Stimulated activated CD8-positive, alpha-beta memory T cell treated with anti-CD3 and anti-CD28 coated beads, Interleukin-7, amount 100 ng/mL, for 24 hours (primary cell): ENCODE measurements at regions not wholly inside any gene's neighbourhood (a gene's known extent, or its start where the extent isn't known, plus 50 kb on each side); places are given as distances from the start of the nearest gene placed in this dataset.
"Not testable (repeated sequence)": the region's sequence is repeated elsewhere in the genome, so short reads cannot be mapped to it uniquely, and the experiment has no call there.

Source experiments
- DNase-seq: peaks from one replicate; pipeline ENCODE4 v3.0.0-alpha.2; 2020; ENCODE audit warnings: low read depth

DNA sequence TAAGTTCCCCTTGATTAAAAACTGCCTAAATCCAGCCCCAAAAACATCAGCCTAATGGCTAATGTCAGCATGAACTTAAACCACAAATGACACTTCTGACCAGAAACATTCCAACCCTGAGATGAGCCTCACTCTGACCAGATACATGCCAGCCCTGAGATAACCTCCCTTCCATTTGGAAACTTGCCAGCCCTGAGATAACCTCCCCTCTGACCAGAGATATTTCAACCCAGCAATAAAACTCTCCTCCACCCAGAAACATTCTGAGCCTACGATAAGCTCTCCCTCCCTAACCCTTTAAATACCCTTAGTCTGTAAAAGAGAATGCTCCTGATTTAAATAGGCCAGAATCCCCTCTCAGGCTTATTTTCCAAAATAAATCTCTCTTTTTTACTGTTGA lies 1035.7 kb upstream of the NUDT12 start:
- no peak for DNase-seq

DNA sequence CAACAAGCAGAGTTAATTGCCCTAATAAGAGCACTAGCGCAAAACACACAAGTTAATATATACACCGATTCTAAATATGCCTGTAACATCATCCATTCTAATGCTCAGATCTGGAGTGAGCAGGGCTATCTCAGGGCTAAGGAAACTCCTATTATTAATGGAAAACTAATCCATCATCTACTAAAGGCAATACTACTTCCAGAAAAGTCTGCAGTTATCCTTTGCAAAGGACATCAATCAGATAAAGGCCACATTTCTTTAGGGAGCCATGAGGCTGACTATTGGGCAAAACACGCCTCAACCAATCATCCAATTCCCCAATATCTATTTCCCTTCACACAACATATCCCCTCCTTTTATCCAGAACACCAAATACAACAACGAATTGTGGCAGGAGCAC lies 1032.3 kb upstream of the NUDT12 start:
- DNase-seq: no peak

- no peak for DNase-seq
These were observed 1014.1 kb upstream of the NUDT12 start for GRCh38 chr5:104576677-104577076.

DNA sequence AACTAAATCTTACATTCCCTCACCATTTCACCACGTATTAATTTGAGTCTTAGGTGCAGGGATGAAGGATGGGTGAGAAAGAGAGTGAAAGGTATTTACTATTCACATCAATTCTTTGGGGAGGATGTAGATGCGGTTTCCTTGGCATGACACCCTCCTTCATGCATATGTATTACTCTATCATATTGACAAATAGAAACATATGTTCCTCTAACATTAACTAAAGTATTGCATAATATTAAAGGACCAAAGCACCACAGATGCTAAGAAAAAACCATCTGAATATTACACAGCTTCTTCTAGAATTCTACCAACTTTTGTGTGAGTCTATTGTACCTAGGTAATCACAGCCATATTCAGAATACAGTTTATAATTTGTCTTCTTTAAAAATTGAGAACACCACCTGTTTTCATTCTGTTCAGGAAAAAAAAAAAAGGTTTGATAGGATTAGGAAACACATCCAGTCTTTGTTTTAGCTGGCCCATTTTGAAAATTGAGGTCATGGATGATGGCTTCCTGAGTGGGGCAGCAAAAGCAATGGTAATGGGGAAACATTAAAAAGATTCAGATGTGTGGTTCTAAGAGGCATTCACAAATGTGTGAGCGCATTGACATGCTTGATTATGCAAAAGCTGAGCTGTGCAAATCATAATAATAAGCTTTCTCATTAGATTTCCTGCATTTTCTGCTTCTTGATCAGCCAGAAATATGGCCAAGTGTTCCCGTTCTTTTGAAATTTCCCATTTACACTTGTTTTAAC lies 1011.5 kb upstream of the NUDT12 start:
- DNase-seq: no peak

DNA sequence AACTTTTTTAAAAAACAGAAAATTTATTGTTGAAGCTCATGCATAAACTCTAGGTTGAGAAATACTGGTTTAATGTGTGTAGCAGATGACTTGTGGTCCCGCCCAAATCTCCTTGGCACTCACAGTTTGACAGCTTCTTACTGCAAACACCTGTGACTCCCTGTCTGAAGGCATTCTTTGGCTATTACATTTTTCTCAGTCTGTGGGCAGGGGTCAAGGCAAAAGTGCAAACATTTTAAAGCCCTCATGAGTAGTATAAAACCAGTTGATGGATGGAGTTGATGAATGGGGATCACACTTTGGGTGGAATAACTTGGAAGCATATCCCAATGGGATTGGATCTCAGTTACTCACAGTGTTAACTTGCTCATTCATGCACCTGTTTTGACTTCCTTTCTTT lies 1007.0 kb upstream of the NUDT12 start:
- DNase-seq: no peak

DNA sequence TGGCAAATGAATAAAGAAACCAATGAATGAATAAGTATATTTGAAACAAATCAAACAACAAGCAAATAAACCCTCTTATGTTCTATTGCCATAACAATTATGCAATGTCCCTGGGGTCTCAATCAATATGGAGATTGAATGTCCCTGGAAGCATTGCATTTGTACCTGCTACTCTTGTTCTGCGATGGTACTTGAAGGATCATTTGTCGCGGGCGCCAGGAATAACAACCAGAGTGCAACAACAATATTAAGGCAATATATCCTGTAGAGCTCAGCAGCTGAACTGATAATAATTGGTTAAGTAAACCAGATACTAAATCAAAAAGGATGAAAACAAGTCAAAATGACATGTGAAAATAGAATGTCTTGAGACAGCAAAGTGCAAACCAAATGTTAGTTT lies 1001.9 kb upstream of the NUDT12 start:
- no peak for DNase-seq

DNA sequence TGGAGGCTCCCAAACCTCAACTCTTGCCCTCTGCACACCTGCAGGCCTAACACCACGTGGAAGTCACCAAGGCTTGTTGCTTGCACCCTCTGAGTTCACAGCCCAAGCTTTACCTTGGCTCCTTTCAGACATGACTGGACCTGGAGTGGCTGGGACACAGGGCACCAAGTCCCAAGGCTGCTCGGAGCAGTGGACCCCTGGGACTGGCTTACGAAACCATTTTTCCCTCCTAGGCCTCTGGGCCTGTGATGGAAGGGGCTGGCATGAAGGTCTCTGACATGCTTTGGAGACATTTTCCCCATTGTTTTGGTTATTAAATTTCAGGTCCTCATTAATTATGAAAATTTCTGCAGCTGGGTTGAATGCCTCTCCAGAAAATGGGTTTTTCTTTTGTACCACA lies 994.4 kb upstream of the NUDT12 start:
- no peak for DNase-seq

DNA sequence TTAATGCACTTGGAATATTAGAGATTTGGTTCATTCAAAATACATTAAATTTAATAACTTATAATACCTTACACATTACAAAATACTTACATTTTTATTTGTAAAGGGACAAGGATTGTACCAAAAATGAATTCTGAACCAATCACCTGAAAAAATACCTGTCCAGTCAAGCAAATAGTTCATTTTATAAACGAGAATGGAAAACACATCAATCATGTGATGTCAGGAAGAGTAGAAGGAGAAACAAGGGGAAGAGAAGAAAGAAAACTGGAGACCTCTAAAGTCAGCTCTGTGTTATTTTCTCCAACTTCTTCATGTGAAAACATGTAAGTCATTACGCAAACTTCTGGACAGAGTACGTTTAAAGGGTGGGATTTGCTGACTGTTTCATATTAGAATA lies 989.0 kb upstream of the NUDT12 start:
- DNase-seq: no peak

DNA sequence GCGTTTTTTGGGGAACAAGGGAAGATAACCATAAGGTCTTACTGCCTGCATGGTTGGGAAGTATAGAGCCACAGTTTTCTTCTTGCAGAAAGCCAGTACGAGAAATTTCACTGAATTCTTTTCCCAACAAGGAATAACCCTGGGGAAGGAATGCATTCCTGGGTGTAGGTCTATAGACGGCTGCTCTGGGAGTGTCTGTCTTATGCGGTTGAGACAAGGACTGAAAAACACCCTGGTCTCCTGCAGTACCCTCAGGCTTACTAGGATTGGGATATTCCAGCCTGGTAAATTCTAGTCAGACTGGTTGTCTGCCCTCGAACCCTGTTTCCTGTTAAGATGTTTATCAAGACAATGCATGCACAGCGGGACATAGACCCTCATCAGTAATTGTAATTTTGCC lies 984.3 kb upstream of the NUDT12 start:
- not testable (repeated sequence) for DNase-seq

DNA sequence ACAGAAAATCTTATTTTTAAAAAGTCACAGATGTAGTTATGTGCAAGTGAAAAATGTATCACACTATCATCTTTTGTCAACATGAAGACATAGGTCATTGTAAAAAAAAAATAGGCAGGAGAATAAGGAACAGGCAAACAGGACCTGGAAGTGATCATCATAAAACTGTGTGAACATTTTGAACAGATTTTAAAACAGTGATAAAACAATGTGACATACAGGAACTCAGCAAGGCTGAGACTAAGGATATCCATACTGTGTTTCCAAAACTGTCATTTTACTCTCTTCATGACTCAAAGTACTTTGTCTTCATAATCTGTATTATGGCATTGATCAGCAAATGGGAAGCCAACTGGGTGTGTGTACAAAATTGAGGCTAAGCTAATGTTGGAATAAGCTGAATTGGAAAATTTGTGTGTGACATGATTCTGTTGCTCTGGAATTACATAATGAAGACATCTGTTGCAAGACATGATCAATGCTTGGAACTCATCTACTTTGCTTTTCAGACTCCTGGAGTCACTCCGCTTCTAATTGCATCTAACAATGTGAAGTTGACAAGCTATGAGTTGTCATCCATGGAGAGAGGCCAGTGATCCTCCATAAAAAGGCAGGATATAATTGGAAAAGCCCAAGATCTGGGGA lies 978.7 kb upstream of the NUDT12 start:
- DNase-seq: no peak

DNA sequence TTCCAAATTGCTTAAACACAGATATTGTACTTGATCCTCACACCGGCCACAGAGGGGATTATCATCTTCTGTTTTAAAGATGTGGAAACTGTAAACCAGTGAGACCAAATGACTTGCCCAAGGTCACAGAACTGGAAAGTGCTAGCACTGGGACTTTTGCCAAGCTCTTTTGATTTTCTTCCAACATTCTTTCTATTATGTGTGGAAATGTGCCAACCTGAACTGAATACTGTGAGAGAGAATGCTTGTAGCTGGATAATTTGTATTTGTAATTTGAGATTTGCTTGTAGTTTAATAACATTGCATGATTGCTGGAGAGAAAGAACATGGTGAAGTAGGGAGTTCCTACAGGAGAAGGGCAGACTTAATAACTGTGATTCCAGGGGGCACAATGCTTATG lies 977.9 kb upstream of the NUDT12 start:
- no peak for DNase-seq

- DNase-seq: no peak
These were observed 977.2 kb upstream of the NUDT12 start for GRCh38 chr5:104539618-104540350.

- no peak for DNase-seq
These were observed 976.1 kb upstream of the NUDT12 start for GRCh38 chr5:104538734-104539133.

GRCh38 chr5:104533498-104533897 lies 970.9 kb upstream of the NUDT12 start:
- no peak for DNase-seq

DNA sequence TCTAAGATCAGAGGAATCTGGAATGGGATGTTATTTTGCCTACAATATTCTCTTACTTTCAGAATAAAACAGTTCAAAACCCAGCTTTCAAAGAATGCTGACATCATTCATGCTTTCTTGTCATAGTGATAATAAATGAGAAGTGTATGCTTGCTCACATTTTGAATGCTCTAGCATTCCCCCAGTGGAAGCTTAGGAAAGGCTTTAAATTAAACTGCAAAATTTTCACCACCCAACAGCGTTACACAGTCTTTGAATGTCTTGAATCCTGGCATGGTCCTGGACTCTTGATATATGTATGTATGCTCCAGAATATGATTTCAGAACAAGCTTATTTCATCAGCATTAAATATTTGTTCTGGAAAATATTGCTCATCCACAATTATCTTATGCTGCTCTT lies 964.3 kb upstream of the NUDT12 start:
- DNase-seq: no peak

DNA sequence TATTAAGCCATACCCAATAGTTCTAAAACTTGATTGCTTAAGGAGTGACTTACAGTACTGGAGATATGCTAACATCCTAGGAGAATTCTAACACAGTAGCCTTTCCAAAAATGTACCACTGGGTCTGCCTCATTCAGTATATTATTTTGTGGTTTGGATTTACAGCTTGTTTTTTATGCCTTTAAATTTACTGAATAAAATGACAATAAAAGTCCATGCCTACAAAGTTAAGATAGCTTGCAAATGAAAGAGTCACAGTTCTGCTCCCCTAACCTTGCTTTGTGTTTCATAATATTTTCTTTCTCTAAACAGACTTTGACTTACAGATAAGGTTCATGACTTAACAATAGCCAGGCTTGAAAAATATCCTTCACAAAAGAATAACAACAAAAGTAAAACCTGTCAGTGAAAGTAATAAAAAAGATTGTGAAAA lies 951.1 kb upstream of the NUDT12 start:
- no peak for DNase-seq

GRCh38 chr5:104513121-104513602 lies 950.6 kb upstream of the NUDT12 start:
- no peak for DNase-seq

DNA sequence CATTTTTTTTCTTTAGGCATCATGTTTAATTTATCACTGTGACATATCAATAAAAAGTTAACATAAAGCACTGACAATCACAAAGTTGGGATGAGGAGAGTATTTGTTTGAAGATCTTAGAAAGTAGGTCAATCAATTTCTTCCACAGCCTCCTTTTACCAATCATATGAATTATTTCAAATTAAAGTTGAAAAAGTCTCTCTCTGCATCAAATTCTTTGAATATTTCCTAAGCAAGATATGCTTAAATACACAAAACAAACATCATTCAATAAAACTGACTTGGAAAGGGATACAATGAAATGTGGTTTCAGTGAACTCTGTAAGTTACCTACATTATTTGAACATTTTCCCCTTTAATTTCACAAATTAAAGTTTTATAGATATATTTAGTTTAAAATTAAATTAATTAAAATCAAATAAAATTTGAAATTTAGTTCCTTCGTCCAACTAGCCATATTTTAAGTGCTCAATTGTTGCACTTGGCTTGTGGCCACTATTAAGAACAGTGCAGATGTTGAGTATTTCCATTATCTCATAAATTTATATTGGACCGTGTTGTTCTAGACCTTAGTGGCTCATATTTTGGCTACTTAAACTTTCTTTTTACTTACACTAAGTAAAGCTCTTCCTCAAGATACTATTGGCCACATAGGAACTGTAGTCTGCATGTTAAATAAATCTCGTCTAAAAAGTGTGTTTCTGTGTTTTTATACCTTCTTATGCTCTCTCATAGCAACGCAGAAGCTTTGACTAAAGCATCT lies 949.7 kb upstream of the NUDT12 start:
- no peak for DNase-seq

GRCh38 chr5:104498281-104498680 lies 935.7 kb upstream of the NUDT12 start:
- DNase-seq: no peak

GRCh38 chr5:104494083-104494482 lies 931.5 kb upstream of the NUDT12 start:
- DNase-seq: no peak

- DNase-seq: no peak
These were observed 910.2 kb upstream of the NUDT12 start for GRCh38 chr5:104472811-104473210.

- no peak for DNase-seq
These were observed 893.5 kb upstream of the NUDT12 start for GRCh38 chr5:104456122-104456521.
